Cardiac septum (tissue), 1 donor: ENCODE measurements at regions not wholly inside any gene's neighbourhood (a gene's known extent, or its start where the extent isn't known, plus 50 kb on each side); places are given as distances from the start of the nearest gene placed in this dataset.

ENCODE experiments used
- DNase-seq: peaks from one replicate; pipeline ENCODE4 v3.0.0-alpha.2; 2020; ENCODE audit warnings: low spot score
- intact Hi-C: fragments of 100-400 bp; cut with DNase I; formaldehyde crosslinking; loops from one replicate; pipeline ENCODE4 v1.14.0; 2022
- donor health status: DM: no; HTN: no; CAD: no.

GRCh38 chr15:77682564-77682963, 49.9 kb upstream of the LINGO1 start:
- DNase-seq: no peak
- intact Hi-C loops: no loop called here
